Suprapubic skin (tissue), 4 donors: ENCODE measurements at regions not wholly inside any gene's neighbourhood (a gene's known extent, or its start where the extent isn't known, plus 50 kb on each side); places are given as distances from the start of the nearest gene placed in this dataset.

ENCODE experiments used
- DNase-seq, 2 donors: peaks; one replicate each; pipeline ENCODE4 v3.0.0-alpha.2; 2019; ENCODE audit warnings: low spot score in 2 of 2
- H3K27ac ChIP-seq: fragments of 200-600 bp; sonication (generic); one replicate; pipeline ENCODE4 v1.5.1; 2019
- H3K27me3 ChIP-seq: fragments of 200-600 bp; sonication (generic); one replicate; pipeline ENCODE4 v1.5.1; 2019
- H3K36me3 ChIP-seq: fragments of 200-600 bp; sonication (generic); one replicate; pipeline ENCODE4 v1.5.1; 2019
- H3K4me1 ChIP-seq: fragments of 200-600 bp; sonication (generic); one replicate; pipeline ENCODE4 v1.5.1; 2019
- H3K4me3 ChIP-seq: fragments of 200-600 bp; sonication (generic); one replicate; pipeline ENCODE4 v1.5.1; 2019; ENCODE audit warnings: mild to moderate bottlenecking
- H3K9me3 ChIP-seq: fragments of 200-600 bp; sonication (generic); one replicate; pipeline ENCODE4 v1.5.1; 2019
- CTCF ChIP-seq, 2 donors: fragments of 200-600 bp in 1 of 2; fragments of 450-650 bp in 1 of 2; sonication (generic) in 1 of 2; IDR thresholded peaks; one replicate each; pipeline ENCODE4 v1.5.1; 2016 to 2019; ENCODE audit warnings: antibody characterized with exemption in 2 of 2, mild to moderate bottlenecking in 1 of 2, moderate library complexity in 1 of 2
- EP300 ChIP-seq: sonication (generic); formaldehyde crosslinking; IDR thresholded peaks from one replicate; pipeline ENCODE4 v1.6.1; 2017; ENCODE audit warnings: antibody characterized with exemption
- POLR2A ChIP-seq, 2 donors: fragments of 450-650 bp; IDR thresholded peaks; one replicate each; pipeline ENCODE4 v1.6.1; 2017; ENCODE audit warnings: antibody characterized with exemption in 2 of 2, mild to moderate bottlenecking in 2 of 2, moderate library complexity in 2 of 2
- POLR2AphosphoS5 ChIP-seq, 3 donors: sonication (generic); formaldehyde crosslinking; IDR thresholded peaks; one replicate each; pipeline ENCODE4 v1.6.1; 2017; ENCODE audit warnings: antibody characterized with exemption in 3 of 3
- WGBS: methylation state at CpG from one replicate; pipeline ENCODE4 v1.1.5; 2018; 5-methylcytosine and 5-hydroxymethylcytosine counted together

GRCh38 chr7:9557853-9558252, 1124.4 kb downstream of the NXPH1 start:
- Histone ChIP-seq H3K27me3 (no peaks in the 10 kb centered on the region), H3K36me3 (no peaks in the 10 kb centered on the region), H3K9me3 (no peaks in the 10 kb centered on the region), H3K27ac (no peak overlapping the region), H3K4me3 (no peak overlapping the region), H3K4me1 (no peaks in the 10 kb centered on the region)
- TF ChIP-seq POLR2AphosphoS5 (IDR thresholded peaks at IDR 0.05) (no peak), POLR2A (IDR thresholded peaks at IDR 0.05) (no peak), CTCF (IDR thresholded peaks at IDR 0.05) (no peak), EP300 (no peak)
- WGBS: 53% methylated on average over 3 of the region's 3 CpGs
- no peak for DNase-seq

- TF ChIP-seq POLR2A (IDR thresholded peaks at IDR 0.05) (no peak), CTCF (IDR thresholded peaks at IDR 0.05) (no peak), EP300 (no peak), POLR2AphosphoS5 (IDR thresholded peaks at IDR 0.05) (no peak)
- Histone ChIP-seq H3K27me3 (no peaks in the 10 kb centered on the region), H3K27ac (no peak overlapping the region), H3K4me3 (no peak overlapping the region), H3K4me1 (no peaks in the 10 kb centered on the region), H3K9me3 (no peaks in the 10 kb centered on the region), H3K36me3 (no peaks in the 10 kb centered on the region)
- no peak for DNase-seq
- WGBS: 86% methylated on average over 1 of the region's 1 CpG
These were observed 1142.3 kb downstream of the NXPH1 start for GRCh38 chr7:9575716-9576115.

- TF ChIP-seq POLR2A (IDR thresholded peaks at IDR 0.05) (no peak), POLR2AphosphoS5 (IDR thresholded peaks at IDR 0.05) (no peak), CTCF (IDR thresholded peaks at IDR 0.05) (no peak), EP300 (no peak)
- H3K4me1 ChIP-seq: no peaks in the 10 kb centered on the region
- 44% methylated on average over 2 of the region's 2 CpGs for WGBS
- no peaks in the 10 kb centered on the region for H3K36me3 ChIP-seq
- no peaks in the 10 kb centered on the region for H3K9me3 ChIP-seq
- no peaks in the 10 kb centered on the region for H3K27me3 ChIP-seq
- H3K27ac ChIP-seq: no peak overlapping the region
- H3K4me3 ChIP-seq: no peak overlapping the region
- no peak for DNase-seq
These were observed 1149.4 kb downstream of the NXPH1 start for GRCh38 chr7:9582824-9583223.

GRCh38 chr7:9598411-9598810, 1165.0 kb downstream of the NXPH1 start:
- Histone ChIP-seq H3K9me3 (no peaks in the 10 kb centered on the region), H3K36me3 (no peaks in the 10 kb centered on the region), H3K27me3 (no peaks in the 10 kb centered on the region), H3K4me3 (no peak overlapping the region), H3K27ac (no peak overlapping the region), H3K4me1 (no peaks in the 10 kb centered on the region)
- TF ChIP-seq EP300: no peak
- no peak for TF ChIP-seq POLR2AphosphoS5 (IDR thresholded peaks at IDR 0.05)
- TF ChIP-seq CTCF (IDR thresholded peaks at IDR 0.05): no peak
- TF ChIP-seq POLR2A (IDR thresholded peaks at IDR 0.05): no peak
- no peak for DNase-seq
- 87% methylated on average over 2 of the region's 2 CpGs for WGBS

- no peak overlapping the region for H3K27ac ChIP-seq
- WGBS: 94% methylated on average over 2 of the region's 2 CpGs
- H3K27me3 ChIP-seq: no peaks in the 10 kb centered on the region
- H3K9me3 ChIP-seq: no peaks in the 10 kb centered on the region
- H3K4me3 ChIP-seq: no peak overlapping the region
- H3K4me1 ChIP-seq: no peaks in the 10 kb centered on the region
- no peak for DNase-seq
- TF ChIP-seq POLR2AphosphoS5 (IDR thresholded peaks at IDR 0.05) (no peak), POLR2A (IDR thresholded peaks at IDR 0.05) (no peak), CTCF (IDR thresholded peaks at IDR 0.05) (no peak), EP300 (no peak)
- H3K36me3 ChIP-seq: no peaks in the 10 kb centered on the region
These were observed 1167.6 kb downstream of the NXPH1 start for GRCh38 chr7:9600974-9601373.
